ENCODE measurements at regions not wholly inside any gene's neighbourhood (a gene's known extent, or its start where the extent isn't known, plus 50 kb on each side); places are given as distances from the start of the nearest gene placed in this dataset.

GRCh38 chr3:162134571-162134970 is 638.0 kb downstream of the OTOL1 start:
- Mint-ChIP-seq H3K27me3 (ENCODE audit: unreplicated experiment) (no peaks in the 10 kb centered on the region), H3K36me3 (ENCODE audit: low read depth, unreplicated experiment) (no peaks in the 10 kb centered on the region), H3K4me3 (ENCODE audit: unreplicated experiment) (no peak overlapping the region), H3K9me3 (ENCODE audit: unreplicated experiment) (no peaks in the 10 kb centered on the region), H3K27ac (ENCODE audit: unreplicated experiment) (no peak overlapping the region), H3K4me1 (ENCODE audit: unreplicated experiment) (no peaks in the 10 kb centered on the region)
- no peak for DNase-seq (ENCODE audit: low spot score)
- TF ChIP-seq CTCF (IDR thresholded peaks at IDR 0.05; ENCODE audit: unreplicated experiment): no peak

GRCh38 chr3:162136136-162136535 is 639.5 kb downstream of the OTOL1 start:
- Mint-ChIP-seq H3K4me1 (ENCODE audit: unreplicated experiment) (no peaks in the 10 kb centered on the region), H3K4me3 (ENCODE audit: unreplicated experiment) (no peak overlapping the region), H3K27me3 (ENCODE audit: unreplicated experiment) (no peaks in the 10 kb centered on the region), H3K36me3 (ENCODE audit: low read depth, unreplicated experiment) (no peaks in the 10 kb centered on the region), H3K9me3 (ENCODE audit: unreplicated experiment) (no peaks in the 10 kb centered on the region), H3K27ac (ENCODE audit: unreplicated experiment) (no peak overlapping the region)
- TF ChIP-seq CTCF (IDR thresholded peaks at IDR 0.05; ENCODE audit: unreplicated experiment): no peak
- DNase-seq (ENCODE audit: low spot score): no peak

GRCh38 chr3:162138509-162138908 is 641.9 kb downstream of the OTOL1 start:
- H3K4me3 Mint-ChIP-seq (ENCODE audit: unreplicated experiment): no peak overlapping the region
- H3K27me3 Mint-ChIP-seq (ENCODE audit: unreplicated experiment): no peaks in the 10 kb centered on the region
- no peaks in the 10 kb centered on the region for H3K36me3 Mint-ChIP-seq (ENCODE audit: low read depth, unreplicated experiment)
- no peaks in the 10 kb centered on the region for H3K4me1 Mint-ChIP-seq (ENCODE audit: unreplicated experiment)
- H3K9me3 Mint-ChIP-seq (ENCODE audit: unreplicated experiment): no peaks in the 10 kb centered on the region
- TF ChIP-seq CTCF (IDR thresholded peaks at IDR 0.05; ENCODE audit: unreplicated experiment): no peak
- DNase-seq (ENCODE audit: low spot score): no peak
- no peak overlapping the region for H3K27ac Mint-ChIP-seq (ENCODE audit: unreplicated experiment)

GRCh38 chr3:162139841-162140240 is 643.2 kb downstream of the OTOL1 start:
- no peaks in the 10 kb centered on the region for H3K27me3 Mint-ChIP-seq (ENCODE audit: unreplicated experiment)
- no peak overlapping the region for H3K27ac Mint-ChIP-seq (ENCODE audit: unreplicated experiment)
- H3K9me3 Mint-ChIP-seq (ENCODE audit: unreplicated experiment): no peaks in the 10 kb centered on the region
- no peak overlapping the region for H3K4me3 Mint-ChIP-seq (ENCODE audit: unreplicated experiment)
- no peak for DNase-seq (ENCODE audit: low spot score)
- no peaks in the 10 kb centered on the region for H3K4me1 Mint-ChIP-seq (ENCODE audit: unreplicated experiment)
- no peak for TF ChIP-seq CTCF (IDR thresholded peaks at IDR 0.05; ENCODE audit: unreplicated experiment)
- H3K36me3 Mint-ChIP-seq (ENCODE audit: low read depth, unreplicated experiment): no peaks in the 10 kb centered on the region

GRCh38 chr3:162141272-162141791 is 644.7 kb downstream of the OTOL1 start:
- no peaks in the 10 kb centered on the region for H3K9me3 Mint-ChIP-seq (ENCODE audit: unreplicated experiment)
- no peaks in the 10 kb centered on the region for H3K36me3 Mint-ChIP-seq (ENCODE audit: low read depth, unreplicated experiment)
- no peak overlapping the region for H3K4me3 Mint-ChIP-seq (ENCODE audit: unreplicated experiment)
- no peak for DNase-seq (ENCODE audit: low spot score)
- no peak overlapping the region for H3K27ac Mint-ChIP-seq (ENCODE audit: unreplicated experiment)
- no peaks in the 10 kb centered on the region for H3K27me3 Mint-ChIP-seq (ENCODE audit: unreplicated experiment)
- no peak for TF ChIP-seq CTCF (IDR thresholded peaks at IDR 0.05; ENCODE audit: unreplicated experiment)
- no peaks in the 10 kb centered on the region for H3K4me1 Mint-ChIP-seq (ENCODE audit: unreplicated experiment)
